Islet of Langerhans (tissue), 1 donor: ENCODE measurements at regions not wholly inside any gene's neighbourhood (a gene's known extent, or its start where the extent isn't known, plus 50 kb on each side); places are given as distances from the start of the nearest gene placed in this dataset.

Experiments
- FAIRE-seq: peaks from one replicate; lab custom pipeline; 2011; peaks lifted over from hg19 to GRCh38; lab: Jason Lieb, UNC

DNA sequence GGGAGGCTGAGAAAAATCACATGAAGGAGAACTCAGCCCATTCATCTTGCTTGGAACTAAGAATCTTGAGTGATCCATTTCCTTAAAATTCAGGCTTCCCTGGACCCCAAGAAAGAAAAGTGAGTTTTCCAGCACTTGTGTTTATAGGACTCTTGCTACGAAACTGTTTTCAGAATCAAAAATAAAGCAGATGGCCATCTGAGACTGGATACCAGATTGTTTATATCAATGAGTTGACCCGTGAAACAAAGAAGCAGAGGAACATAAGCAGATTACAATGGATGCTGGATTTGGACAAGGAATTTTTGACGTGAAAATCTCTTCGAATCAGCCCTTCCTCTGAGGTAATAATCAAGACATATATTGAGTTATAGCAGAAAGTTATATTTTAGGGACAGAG, 223.2 kb downstream of the SYK start:
- FAIRE-seq, result no peak

- FAIRE-seq, result no peak
These were observed 224.2 kb downstream of the SYK start for GRCh38 chr9:91025856-91026255.

- FAIRE-seq, result no peak
These were observed 224.6 kb downstream of the SYK start for GRCh38 chr9:91026266-91026665.

DNA sequence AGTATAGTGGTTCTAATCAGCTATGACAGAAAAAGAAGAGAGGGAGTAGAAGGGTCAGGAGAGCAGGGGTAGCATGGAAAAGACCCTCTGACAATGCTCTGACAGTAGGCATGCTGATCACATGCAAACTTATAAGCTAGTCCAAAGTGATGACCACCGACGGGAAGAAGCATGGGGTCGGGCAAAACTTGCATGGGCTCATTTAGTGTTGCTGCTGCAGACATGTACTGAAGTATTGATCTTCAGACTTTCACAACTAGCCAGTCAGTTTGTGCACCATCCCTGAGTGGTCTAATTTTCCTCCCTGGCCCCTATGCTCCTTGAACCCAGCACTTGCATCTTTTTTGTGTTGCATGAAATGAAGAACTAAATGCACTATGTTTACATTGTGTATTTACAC, 225.4 kb downstream of the SYK start:
- no peak for FAIRE-seq

GRCh38 chr9:91028166-91028827, 226.7 kb downstream of the SYK start:
- FAIRE-seq, result no peak

GRCh38 chr9:91029650-91030361, 228.2 kb downstream of the SYK start:
- FAIRE-seq, result no peak

DNA sequence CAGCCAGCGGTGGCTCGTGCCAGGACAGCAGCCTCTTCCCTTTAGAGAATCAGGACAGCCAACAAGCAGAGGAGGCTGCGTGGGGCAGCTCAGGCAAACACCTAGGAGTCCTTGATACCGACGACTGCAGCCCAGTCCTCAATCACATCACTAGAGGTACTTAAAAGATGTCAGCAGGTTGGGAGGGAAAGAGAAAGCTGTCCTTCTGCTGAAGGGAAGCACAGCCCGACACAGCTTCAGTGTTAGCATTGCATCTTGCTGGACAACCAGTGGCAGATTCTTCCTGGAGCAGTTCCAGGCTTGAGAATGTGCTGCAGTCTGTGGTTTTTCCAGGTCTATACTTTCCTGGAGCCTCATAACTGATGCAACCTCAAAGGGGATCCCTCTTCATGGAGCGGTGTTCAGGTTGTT, 230.5 kb downstream of the SYK start:
- no peak for FAIRE-seq

- FAIRE-seq, result no peak
These were observed 231.7 kb downstream of the SYK start for GRCh38 chr9:91033270-91033669.

GRCh38 chr9:91033797-91034196, 232.2 kb downstream of the SYK start:
- FAIRE-seq, result no peak

DNA sequence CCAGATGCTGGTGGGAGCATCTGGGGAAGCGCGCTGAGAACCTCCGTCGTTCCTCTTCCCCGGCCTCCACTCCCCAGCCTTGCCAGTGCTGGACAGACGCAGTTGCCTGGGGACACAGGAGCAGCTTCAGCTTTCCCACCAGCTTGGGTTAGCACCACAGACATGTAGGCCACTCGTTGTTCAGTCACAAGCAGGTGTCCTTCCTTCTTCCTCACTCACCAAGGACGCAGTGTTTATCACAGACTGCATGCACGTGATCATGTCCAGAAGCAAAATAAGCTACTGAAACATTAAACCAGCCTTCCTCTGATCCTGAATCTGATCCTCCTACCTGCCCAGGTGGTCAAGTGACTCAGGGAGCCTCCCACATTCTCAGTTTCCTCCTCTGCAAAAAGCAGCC, 232.9 kb downstream of the SYK start:
- FAIRE-seq, result no peak

GRCh38 chr9:91034976-91035824, 233.6 kb downstream of the SYK start:
- FAIRE-seq, result no peak

GRCh38 chr9:91035825-91036208, 234.2 kb downstream of the SYK start:
- no peak for FAIRE-seq

DNA sequence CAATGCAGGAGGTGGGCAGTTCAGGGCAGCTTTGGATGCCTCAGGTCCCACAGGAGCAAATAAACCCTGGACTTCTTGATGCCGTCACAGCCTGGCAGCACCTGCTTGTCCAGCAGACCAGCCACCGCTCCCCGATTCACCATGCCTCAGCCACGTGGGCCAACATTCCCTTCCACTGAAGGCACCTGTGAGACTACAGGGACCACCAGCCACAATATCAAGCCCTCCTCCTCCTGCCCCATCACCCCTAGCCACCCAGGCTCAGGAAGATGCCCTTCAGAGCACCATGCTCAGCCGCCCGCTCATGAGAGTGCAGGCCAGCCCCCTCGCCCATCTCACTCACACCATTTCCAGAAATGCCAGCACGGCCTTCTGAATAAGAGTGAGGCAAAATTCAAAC, 234.7 kb downstream of the SYK start:
- FAIRE-seq, result no peak

GRCh38 chr9:91036826-91037510, 235.3 kb downstream of the SYK start:
- FAIRE-seq, result peak; percentile 61

DNA sequence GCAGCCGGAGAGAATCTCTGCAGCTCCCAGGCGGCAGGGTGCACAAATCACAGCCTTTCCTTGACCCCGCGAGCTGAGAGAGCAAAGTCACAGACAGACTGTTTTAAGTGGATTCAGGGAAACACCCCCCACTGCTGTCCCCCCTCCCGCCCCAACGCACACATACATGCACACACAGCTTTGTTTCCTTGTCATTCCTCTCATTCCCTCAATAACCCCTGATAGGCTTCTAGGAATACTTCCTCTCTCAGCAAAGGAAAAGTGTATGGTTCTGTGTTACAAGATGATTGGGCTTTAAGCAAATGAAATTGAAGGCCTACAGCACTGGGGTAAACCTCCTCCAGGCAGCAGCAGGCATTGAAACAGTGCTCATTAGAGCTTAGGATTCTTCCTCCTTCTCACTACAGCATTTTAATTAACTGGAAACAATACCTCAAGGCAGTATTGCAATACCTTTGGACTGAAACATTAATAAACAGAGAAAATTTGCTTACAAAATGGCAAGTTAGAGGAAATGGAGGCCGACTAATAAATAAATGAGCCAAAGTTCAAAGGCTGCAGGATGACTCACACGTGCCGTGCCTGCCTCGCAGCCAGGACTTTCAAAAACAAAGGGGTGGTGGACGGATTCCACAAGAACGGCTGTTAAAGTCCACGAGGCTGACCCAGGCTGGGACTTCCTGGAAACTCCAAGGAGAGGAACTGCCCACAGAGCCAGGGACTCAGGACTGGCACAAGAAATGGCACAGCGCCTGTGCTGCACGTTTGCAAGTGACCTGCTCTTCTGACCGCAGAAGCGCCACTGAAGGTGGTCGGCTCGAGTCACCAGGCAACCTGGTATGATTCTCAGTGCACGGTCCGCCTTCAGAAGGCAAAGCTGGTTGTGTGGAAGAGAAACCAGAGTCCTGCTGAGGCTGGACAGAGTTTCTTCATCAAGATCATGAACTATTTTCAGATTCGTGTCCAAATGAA, 236.2 kb downstream of the SYK start:
- FAIRE-seq, result peak; percentile 17

DNA sequence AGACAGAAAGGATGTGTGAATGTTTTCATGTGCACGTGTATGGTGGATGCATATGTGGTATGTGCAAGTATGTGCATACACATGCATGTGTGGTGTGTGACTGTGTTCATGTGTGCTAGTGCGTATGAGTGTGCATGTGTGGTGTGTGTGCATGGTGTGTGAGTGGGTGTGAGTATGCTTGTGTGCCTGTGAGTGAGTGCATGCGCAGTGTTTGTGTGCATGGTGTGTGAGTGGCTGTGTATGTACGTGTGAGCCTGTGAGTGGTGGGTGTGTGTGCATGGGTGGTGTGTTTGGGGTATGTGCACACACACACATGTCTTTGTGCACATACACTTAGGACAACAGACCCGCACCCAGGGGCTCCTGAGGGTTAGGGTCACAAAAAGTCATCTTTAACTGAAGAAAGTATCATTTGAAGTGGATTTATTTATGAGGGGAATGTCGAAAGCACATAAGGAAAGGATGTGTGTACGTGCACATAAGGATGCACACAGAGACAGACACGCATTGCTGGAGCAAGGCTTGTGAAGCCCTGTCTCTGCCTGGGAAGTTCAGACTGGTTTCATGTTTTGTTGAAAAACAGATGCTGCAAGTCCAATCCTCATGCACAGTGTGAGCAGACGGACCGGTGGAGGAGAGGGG, 237.0 kb downstream of the SYK start:
- no peak for FAIRE-seq

GRCh38 chr9:91039125-91039834, 237.7 kb downstream of the SYK start:
- no peak for FAIRE-seq

GRCh38 chr9:91039835-91040140, 238.2 kb downstream of the SYK start:
- FAIRE-seq, result no peak

DNA sequence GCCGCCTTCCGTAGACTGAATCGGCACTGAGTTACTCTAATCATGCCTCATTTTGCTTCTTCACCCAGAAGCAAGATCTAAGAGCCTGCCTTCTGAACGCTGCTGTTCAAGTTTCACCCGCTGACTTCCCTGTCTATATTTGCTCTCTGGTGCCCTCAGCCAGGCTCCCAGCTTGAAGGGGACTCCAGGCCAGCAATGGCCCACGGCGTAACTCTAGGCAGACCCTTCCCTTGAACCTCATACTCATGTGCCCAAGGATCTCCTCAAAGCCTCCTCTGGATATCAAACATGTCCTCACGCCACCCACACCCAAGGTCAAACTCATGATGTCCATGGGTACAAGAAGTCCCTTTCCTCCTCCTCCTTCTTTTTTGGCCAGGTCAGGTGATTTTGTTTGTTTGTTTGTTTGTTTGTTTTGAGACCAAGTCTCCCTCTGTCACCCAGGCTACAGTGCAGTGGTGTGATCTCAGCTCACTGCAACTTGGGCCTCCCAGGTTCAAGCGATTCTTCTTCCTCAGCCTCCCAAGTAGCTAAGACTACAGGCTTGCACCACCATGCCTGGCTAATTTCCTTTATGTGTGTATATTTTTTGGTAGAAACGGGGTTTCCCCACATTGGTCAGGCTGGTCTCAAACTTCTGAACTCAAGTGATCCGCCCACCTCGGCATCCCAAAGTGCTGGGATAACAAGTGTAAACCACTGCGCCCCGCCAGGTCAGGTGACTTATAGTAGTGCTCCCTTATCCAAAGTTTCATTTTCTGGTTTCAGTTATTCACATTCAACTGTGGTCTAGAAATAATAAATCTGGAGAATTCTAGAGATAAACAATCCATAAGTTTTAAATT, 239.0 kb downstream of the SYK start:
- FAIRE-seq, result no peak

GRCh38 chr9:91042024-91042423, 240.4 kb downstream of the SYK start:
- no peak for FAIRE-seq
